Esophagus muscularis mucosa (tissue), 4 donors: ENCODE measurements at regions not wholly inside any gene's neighbourhood (a gene's known extent, or its start where the extent isn't known, plus 50 kb on each side); places are given as distances from the start of the nearest gene placed in this dataset.

Experiments
- DNase-seq: peaks from one replicate; pipeline ENCODE4 v3.0.0-alpha.2; 2017; ENCODE audit errors: extremely low spot score
- H3K27ac ChIP-seq, 4 donors: fragments of 200-600 bp; sonication (generic); replicated peaks in 1 of 4; 1 replicate in 3 of 4; 2 replicates in 1 of 4; pipeline ENCODE4 v1.5.1; 2016 to 2019; ENCODE audit warnings: mild to moderate bottlenecking in 1 of 4
- H3K27me3 ChIP-seq, 4 donors: fragments of 200-600 bp; sonication (generic); one replicate each; pipeline versions ENCODE4 v1.5.1 to v1.6.0; 2016 to 2019
- H3K36me3 ChIP-seq, 4 donors: fragments of 200-600 bp; sonication (generic); one replicate each; pipeline ENCODE4 v1.5.1; 2016 to 2019
- H3K4me1 ChIP-seq, 4 donors: fragments of 200-600 bp; sonication (generic); one replicate each; pipeline ENCODE4 v1.5.1; 2016 to 2019
- H3K4me3 ChIP-seq, 4 donors: fragments of 200-600 bp; sonication (generic); 1 replicate in 2 of 4; 2 replicates in 2 of 4; pipeline ENCODE4 v1.5.1; 2016 to 2019; ENCODE audit warnings: mild to moderate bottlenecking in 4 of 4, moderate library complexity in 1 of 4
- H3K9me3 ChIP-seq, 4 donors: fragments of 200-600 bp; sonication (generic); 1 replicate in 3 of 4; 2 replicates in 1 of 4; pipeline ENCODE4 v1.5.1; 2016 to 2019
- EP300 ChIP-seq: sonication (generic); formaldehyde crosslinking; IDR thresholded peaks from one replicate; pipeline ENCODE4 v1.6.1; 2017; ENCODE audit warnings: antibody characterized with exemption
- POLR2A ChIP-seq: fragments of 450-650 bp; IDR thresholded peaks from one replicate; pipeline ENCODE4 v1.6.1; 2017; ENCODE audit warnings: antibody characterized with exemption, moderate library complexity, mild to moderate bottlenecking, low read depth
- POLR2AphosphoS5 ChIP-seq, 2 donors: sonication (generic); formaldehyde crosslinking; IDR thresholded peaks; one replicate each; pipeline ENCODE4 v1.6.1; 2017; ENCODE audit warnings: antibody characterized with exemption in 2 of 2
- WGBS: methylation state at CpG from one replicate; pipeline ENCODE4 v1.1.5; 2018; 5-methylcytosine and 5-hydroxymethylcytosine counted together
- intact Hi-C: fragments of 100-400 bp; cut with DNase I; formaldehyde crosslinking; loops from one replicate; pipeline ENCODE4 v1.15.1; 2023
- TF ChIP-seq, protein P1 (sequence below), 3 experiments: fragments of 200-600 bp in 2 of 3; fragments of 450-650 bp in 1 of 3; sonication (generic) in 2 of 3; IDR thresholded peaks; one replicate each; pipeline ENCODE4 v1.5.1; 2017 to 2019; ENCODE audit warnings: antibody characterized with exemption in 3 of 3, mild to moderate bottlenecking in 2 of 3, moderate library complexity in 1 of 3

DNA sequence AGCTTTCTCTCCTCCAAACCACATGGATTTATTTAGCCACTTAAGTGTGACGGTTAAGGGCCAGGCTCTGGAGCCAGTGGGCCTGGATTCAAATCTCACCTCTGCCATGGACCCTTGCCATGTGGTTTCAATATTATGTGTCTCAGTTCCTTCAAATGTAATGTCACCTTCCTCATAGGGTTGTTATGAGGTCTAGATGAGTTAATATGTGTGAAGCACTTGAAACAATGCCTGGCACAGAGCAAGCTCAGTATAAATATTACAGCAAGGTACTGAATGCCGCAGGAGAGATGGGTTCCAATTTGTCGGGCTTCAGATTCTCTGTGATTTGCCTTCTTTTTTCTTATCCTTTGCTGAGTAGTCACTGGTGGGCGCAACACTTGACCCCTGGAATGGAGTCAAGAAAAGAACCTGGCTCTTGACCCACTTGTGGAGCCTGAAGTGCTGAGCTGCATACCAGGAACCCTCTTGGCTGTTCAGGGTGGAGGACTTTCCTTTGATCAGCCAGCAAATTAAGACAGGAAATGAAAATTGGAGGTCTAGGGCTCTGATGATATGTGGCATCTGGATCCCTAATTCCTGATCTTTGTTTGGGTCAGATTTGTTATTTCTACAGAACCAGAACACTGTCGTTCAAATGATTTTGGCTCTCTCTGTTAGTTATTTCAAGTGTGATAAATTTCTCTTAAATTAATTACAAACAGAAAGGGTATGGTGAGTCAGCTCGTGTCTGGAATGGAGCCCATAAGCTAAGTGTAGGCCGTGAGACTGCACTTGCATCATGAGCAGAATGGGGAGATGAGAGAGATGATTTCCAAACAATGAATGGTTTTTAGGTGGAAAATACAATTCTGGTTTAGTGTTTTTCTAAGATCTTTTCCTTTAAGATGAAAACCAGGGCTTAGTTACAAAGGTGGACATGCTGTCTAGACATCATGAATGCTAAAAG lies 293.0 kb downstream of the KCNS3 start:
- peaks cover 0 to 20% (median 14%) of the 10 kb centered on the region in 4 donors for H3K4me1 ChIP-seq
- no peaks in the 10 kb centered on the region for H3K27me3 ChIP-seq
- intact Hi-C loops: loop anchor here (10.0 kb wide), 1 partner anchor 203 kb away; no protein-coding TSS in a partner anchor
- no peak overlapping the region for H3K4me3 ChIP-seq
- TF ChIP-seq, protein P1, sequence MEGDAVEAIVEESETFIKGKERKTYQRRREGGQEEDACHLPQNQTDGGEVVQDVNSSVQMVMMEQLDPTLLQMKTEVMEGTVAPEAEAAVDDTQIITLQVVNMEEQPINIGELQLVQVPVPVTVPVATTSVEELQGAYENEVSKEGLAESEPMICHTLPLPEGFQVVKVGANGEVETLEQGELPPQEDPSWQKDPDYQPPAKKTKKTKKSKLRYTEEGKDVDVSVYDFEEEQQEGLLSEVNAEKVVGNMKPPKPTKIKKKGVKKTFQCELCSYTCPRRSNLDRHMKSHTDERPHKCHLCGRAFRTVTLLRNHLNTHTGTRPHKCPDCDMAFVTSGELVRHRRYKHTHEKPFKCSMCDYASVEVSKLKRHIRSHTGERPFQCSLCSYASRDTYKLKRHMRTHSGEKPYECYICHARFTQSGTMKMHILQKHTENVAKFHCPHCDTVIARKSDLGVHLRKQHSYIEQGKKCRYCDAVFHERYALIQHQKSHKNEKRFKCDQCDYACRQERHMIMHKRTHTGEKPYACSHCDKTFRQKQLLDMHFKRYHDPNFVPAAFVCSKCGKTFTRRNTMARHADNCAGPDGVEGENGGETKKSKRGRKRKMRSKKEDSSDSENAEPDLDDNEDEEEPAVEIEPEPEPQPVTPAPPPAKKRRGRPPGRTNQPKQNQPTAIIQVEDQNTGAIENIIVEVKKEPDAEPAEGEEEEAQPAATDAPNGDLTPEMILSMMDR (IDR thresholded peaks at IDR 0.05): no peak
- TF ChIP-seq POLR2AphosphoS5 (IDR thresholded peaks at IDR 0.05) (no peak), POLR2A (no peak), EP300 (no peak)
- WGBS: 40% methylated on average over 7 of the region's 7 CpGs
- peak overlapping the region in 2 of 4 donors; percentile 22 to 40 for H3K27ac ChIP-seq
- H3K36me3 ChIP-seq: no peaks in the 10 kb centered on the region
- no peaks in the 10 kb centered on the region for H3K9me3 ChIP-seq
- DNase-seq: no peak

DNA sequence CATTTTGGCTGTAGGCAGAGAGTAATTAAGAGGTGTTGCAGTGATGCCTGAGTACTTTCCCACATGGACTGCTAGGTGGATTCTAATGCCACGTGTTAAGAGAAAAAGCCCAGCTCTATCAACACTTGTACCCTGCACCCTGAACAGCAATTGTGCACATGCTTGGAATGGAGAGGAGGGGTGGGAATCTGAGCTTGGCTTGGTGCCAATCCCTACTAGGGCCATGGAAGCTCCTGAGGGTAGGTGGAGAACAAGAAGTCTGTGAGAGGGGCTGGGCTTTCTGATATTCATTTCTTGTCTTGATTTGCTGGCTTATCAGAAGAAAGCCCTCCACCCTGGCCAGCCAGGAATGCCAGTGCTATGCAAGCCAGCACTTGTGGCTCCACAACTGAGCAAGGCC lies 292.2 kb downstream of the KCNS3 start:
- Histone ChIP-seq H3K4me3 (no peak overlapping the region), H3K4me1 (peaks cover 0 to 20% (median 14%) of the 10 kb centered on the region in 4 donors), H3K27me3 (no peaks in the 10 kb centered on the region), H3K36me3 (no peaks in the 10 kb centered on the region), H3K27ac (no peak overlapping the region), H3K9me3 (no peaks in the 10 kb centered on the region)
- DNase-seq: no peak
- intact Hi-C loops: loop anchor here (10.0 kb wide), 1 partner anchor 204 kb away; no protein-coding TSS in a partner anchor
- TF ChIP-seq POLR2AphosphoS5 (IDR thresholded peaks at IDR 0.05): no peak
- TF ChIP-seq, protein P1 (IDR thresholded peaks at IDR 0.05): no peak
- no peak for TF ChIP-seq EP300
- TF ChIP-seq POLR2A: no peak
- WGBS: 36% methylated on average over 1 of the region's 1 CpG

DNA sequence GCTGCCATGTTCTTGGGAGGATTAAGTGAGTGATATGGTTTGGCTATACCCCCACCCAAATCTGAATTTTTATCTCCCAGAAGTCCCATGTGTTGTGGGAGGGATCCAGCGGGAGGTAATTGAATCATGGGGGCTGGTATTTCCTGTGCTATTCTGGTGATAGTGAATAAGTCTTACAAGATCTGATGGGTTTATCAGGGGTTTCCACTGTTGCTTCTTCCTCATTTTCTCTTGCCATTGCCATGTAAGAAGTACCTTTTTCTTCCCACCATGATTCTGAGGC lies 291.4 kb downstream of the KCNS3 start:
- Histone ChIP-seq H3K36me3 (no peaks in the 10 kb centered on the region), H3K9me3 (no peaks in the 10 kb centered on the region), H3K4me3 (no peak overlapping the region), H3K27ac (no peak overlapping the region), H3K4me1 (peaks cover 0 to 20% (median 14%) of the 10 kb centered on the region in 4 donors), H3K27me3 (no peaks in the 10 kb centered on the region)
- TF ChIP-seq, protein P1 (IDR thresholded peaks at IDR 0.05): no peak
- no peak for TF ChIP-seq EP300
- DNase-seq: no peak
- intact Hi-C loops: loop anchor here (10.0 kb wide), 1 partner anchor 205 kb away; no protein-coding TSS in a partner anchor
- 100% methylated on average over 1 of the region's 1 CpG for WGBS

DNA sequence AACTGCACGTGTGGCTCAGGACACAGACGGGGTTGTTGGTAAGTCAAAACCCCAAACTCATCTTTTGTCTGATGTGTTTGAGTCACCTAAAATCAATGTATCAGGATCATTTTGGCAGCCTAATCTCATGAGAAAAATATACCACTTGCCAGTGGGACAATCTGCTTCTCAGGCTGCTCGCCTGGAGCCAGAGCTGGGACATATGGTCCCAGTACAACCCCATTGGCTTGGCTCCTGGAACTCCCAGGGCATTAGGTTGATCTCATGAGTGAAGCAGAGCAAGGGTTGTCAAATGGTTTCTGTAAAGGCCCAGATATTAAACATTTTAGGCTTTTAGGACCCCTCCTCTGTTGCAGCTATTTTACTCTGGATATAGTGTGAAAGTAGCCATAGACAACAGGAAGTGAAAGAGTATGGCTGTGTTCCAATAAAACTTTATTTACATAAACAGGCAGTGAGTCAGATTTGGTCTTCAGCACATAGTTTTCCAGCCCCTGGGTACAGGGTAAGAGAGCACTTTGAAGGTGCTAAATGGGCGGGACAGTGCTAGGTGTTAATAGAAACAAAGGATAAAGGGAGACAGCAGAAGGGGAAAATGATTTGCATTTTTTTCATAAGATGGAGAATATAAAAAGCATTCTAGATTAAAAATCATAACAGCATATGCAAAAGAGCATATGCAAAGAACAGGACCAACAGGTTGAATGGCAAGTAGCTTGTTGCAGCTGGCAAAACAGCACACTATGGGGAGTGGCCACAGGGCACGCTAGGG lies 290.8 kb downstream of the KCNS3 start:
- no peak overlapping the region for H3K27ac ChIP-seq
- WGBS: 91% methylated on average over 4 of the region's 5 CpGs
- TF ChIP-seq EP300 (no peak), POLR2A (no peak), POLR2AphosphoS5 (IDR thresholded peaks at IDR 0.05) (no peak)
- TF ChIP-seq, protein P1 (IDR thresholded peaks at IDR 0.05): no peak
- peaks cover 0 to 20% (median 14%) of the 10 kb centered on the region in 4 donors for H3K4me1 ChIP-seq
- intact Hi-C loops: no loop called here
- no peaks in the 10 kb centered on the region for H3K27me3 ChIP-seq
- H3K36me3 ChIP-seq: no peaks in the 10 kb centered on the region
- H3K9me3 ChIP-seq: no peaks in the 10 kb centered on the region
- no peak for DNase-seq
- H3K4me3 ChIP-seq: no peak overlapping the region
